Activated CD4-positive, alpha-beta T cell treated with anti-CD3 and anti-CD28 coated beads, Interleukin-2, Interleukin-4, amounts not matched to agents 100 ng/mL and 50 ng/mL, durations not matched to agents 16 hours and 8 hours (primary cell): ENCODE measurements at regions not wholly inside any gene's neighbourhood (a gene's known extent, or its start where the extent isn't known, plus 50 kb on each side); places are given as distances from the start of the nearest gene placed in this dataset.

Source experiments
- DNase-seq: peaks from one replicate; pipeline ENCODE4 v3.0.0-alpha.2; 2020; ENCODE audit warnings: low spot score

DNA sequence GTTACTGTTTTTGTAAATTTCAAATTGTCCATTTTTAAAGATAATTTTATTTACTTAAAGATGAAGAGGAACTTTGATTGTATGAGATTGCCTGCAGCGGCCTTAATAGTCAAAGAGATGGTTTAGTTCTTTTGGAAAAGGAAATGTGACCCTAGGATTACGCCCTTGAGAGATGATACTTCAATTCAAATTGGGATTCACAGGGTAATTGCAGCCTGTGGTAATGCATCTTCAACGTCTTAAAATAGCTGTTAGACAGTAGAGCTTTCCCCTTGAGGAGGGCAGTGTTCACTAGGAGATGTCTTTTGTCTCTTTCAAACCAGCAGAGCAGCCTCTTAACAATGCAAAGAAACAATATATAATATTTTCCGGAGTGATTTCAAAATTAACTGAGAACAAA, 127.1 kb downstream of the TAF11L14 start:
- DNase-seq, result no peak

DNA sequence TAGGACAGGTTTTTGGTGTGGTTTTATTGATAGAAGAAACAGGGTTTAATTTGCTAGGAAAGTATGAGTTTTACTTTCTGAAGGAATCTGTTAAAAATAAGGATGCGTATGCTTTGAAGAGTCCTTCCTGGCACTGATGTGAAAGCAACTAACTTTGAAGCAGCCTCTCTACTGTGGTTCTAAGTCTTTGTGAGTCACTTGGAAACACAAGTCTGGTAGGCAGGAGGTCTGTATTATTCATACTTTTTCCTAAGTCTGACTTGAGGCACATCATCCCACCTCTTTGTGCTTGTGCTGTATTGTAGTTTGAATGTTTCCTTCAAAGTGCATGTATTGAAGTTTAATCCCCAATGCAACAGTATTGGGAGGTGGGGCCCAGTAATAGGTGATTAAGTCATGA, 129.0 kb downstream of the TAF11L14 start:
- DNase-seq, result no peak

DNA sequence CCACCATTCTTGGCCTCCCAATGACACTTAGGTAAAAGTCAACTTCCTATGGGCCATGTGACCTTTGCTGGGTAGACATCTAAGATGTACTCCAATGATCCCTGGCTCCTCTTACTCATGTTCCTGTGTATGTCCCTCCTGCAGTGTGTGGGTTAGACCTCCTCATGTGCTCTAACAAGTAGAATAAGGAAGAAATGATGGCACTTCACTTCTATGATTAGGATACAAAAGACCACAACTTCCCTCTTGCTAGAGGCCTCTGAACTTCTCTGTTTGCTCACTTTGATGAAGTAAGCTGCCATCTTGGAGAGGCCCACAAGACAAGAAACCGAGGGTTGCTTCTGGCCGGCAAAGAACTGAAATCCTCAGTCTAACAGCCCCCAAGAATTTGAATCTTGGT, 131.8 kb downstream of the TAF11L14 start:
- DNase-seq, result no peak

DNA sequence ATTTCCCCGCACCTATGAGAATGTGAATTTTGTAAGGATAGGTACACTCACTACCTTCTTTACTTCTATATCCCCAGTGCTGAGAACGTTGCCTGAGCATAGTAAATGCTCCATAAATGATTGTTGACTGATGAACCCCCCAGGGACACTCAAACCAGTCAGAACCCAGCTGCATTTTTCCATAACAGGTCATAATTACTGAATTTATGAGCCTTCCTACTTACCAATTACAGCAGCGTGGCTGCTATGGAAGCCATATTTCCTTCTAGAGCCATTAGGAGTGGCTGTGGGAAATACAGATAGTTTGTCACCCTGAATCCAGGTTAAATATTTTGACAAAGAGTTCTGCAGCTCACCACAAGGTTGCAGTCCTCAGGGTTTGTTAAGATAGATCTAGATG, 135.0 kb downstream of the TAF11L14 start:
- no peak for DNase-seq

- no peak for DNase-seq
These were observed 138.0 kb downstream of the TAF11L14 start for GRCh38 chr5:17772232-17772631.

DNA sequence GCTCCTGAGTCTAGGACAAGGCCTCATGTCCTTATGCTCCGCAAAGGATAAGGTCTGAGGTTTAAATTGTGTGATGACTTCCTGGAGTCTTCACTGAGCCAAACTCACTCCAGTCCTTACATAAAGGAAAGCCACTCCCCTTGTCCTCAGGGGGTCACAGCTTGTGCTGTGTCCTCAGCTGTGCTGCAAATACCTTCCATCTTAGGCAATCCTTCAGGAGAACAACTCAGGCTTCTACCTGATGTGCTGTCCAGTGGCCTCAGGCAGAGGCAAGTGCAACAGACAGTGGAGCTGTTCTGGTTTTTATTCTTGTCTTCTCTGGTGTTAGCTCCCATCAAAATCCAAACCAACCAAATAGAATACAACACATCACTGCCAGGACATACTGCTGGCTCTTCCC, 151.5 kb downstream of the TAF11L14 start:
- no peak for DNase-seq

- no peak for DNase-seq
These were observed 154.1 kb downstream of the TAF11L14 start for GRCh38 chr5:17788351-17788750.

- DNase-seq, result no peak
These were observed 159.9 kb downstream of the TAF11L14 start for GRCh38 chr5:17794201-17794600.

- DNase-seq, result no peak
These were observed 160.6 kb downstream of the TAF11L14 start for GRCh38 chr5:17794815-17795214.

DNA sequence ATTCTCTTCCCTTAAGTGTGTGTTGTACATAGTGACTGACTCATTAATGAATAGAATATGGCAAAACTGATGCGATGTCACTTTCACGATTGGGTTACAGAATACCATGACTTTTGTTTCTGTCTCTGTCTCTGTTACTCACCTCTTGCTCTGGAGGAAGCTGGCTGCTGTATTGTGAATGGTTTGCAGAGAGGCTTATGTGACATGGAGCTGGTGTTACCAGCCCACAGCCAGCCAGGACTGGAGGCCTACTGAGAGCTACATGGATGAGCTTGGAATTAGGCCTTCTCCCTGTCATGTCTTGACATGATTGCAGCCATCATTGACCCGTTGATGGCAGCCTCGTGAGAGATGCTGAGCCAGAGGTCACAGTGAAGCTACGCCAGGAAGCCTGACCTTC, 161.9 kb downstream of the TAF11L14 start:
- no peak for DNase-seq

DNA sequence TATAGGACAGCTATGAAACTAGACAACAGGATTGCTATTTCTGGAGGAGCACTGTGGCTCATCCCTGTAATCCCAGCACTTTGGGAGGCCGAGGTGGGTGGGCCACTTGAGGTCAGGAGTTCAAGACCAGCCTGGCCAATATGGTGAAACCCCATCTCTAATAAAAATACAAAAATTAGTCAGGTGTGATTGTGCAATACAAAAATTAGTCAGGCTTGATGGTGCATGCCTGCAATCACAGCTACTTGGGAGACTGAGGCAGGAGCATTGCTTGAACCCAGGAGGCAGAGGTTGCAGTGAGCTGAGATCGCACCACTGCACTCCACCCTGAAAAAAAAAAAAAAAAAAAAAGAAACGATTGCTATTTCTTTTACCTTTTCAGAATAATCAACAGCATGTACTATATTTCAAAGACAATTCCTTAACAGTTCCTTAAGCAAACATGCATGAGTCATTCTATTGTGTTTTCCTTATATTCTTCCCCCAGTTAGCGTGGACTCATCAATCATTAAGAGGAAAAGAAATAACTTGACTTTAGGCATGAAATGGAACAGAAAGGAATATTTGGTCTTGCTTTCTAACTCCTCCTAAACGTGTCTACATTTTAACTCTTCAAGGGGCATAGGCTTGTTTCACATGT, 162.6 kb downstream of the TAF11L14 start:
- DNase-seq, result no peak

DNA sequence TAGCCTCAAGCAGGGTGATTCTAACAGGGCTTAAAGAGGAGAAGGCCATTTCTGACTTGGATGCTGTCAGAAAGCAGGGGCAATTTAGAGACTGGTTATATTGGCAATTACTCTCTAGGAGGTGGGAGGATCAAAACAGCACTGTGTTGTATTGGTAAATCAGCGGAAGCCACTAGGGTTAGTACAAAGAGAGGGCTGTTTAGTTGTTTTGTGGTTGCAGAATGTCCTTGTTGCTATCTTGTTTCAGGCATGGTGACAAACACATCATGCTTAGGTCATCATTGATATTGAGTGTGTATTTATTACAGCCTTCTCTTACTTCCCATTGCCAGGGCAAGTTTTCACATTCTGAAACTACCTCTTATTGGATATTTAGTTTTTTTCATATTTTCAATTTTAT, 165.3 kb downstream of the TAF11L14 start:
- DNase-seq, result no peak

DNA sequence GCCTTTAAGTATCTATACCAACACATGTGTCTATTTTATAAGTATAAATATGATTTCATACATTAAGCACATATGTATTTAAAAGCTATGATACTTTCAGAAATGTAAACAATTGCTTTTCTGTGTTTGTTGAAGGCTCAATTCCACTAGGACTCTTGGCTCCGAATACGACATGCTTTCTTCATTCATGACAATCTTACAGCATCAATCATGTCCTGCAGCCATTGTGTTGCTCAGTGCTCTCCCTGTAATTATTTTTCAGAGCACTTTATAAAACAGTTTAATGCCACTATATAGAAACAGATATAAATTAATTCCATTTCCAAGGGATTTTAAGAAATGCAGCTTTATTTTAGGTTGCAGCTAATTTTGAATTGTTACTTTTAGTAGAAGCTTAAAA, 167.3 kb downstream of the TAF11L14 start:
- no peak for DNase-seq

- DNase-seq, result no peak
These were observed 168.0 kb downstream of the TAF11L14 start for GRCh38 chr5:17802256-17802655.

DNA sequence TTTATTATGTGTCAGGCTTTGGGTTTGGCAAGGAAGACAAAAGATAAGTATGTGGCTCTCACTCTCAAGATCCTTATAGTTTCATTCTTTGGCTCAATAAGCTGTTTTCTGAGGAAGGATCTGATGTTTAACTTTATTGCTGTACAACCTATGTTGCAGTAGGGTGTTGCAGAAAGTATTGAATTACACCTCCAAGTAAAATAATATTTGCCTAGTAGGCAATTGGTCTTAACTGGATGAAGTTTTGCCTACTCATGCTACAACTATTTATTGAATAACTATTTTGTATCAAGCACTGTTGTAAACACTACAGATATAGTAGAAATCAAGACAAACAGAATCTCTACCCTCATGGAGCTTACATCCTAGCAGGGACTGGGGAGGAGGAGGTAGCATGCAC, 169.7 kb downstream of the TAF11L14 start:
- DNase-seq, result no peak

DNA sequence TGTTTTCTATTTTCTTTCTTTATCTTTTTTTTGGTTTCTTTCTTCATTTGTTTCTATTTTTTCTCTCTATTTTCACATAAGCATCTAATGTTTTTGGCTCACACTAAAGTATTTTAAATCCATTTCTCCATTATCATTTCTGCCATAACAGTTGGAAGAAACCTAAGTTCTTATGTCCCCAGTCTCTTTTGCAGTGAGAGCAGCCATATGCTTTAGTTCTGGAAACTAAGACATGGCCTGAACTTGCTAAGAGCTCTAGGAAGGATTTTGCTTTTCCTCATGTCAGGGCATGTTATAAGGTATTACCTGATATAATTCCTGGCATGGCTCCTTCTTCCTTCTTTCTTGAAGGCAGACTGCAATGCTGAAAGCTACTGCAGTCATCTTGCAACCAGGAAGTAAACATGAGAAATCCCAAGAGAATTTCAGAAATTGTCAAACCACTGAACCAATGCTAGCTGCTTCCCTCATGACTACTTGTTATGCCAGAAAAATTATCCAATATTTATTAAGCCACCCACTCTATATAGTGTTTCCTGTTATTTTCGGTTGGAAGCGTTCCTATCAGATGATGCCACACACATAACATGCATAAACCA, 171.1 kb downstream of the TAF11L14 start:
- DNase-seq, result no peak

DNA sequence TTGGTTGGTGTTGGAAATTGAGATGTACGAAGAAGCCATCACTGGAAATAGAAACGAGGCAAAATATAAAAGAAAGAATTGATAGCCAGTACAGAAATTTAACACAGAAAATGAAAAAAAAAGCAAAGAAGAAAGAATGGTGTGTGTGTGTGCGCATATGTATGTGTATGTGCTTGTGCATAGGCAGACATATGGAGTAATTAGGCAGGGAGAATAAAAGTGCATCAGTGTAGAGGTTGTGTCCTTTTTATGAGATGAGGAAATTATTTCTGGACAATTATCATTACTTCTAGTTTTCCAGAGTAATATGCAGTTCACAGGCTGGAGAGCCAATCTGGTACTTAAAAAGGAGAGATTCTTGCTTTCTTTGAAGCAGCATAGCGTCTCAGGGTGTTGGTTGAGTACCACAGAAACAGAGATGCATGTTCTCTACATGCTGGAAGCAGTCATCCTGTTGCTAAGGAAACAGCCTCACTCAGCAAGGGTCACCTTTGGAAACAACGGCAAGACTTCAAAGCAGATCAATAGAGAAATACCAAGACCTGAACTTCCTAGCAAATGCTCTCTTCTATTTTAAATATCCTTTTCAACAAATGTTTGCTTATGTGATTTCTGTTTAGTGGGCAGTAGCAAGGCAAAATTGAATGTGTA, 172.7 kb downstream of the TAF11L14 start:
- DNase-seq, result no peak

DNA sequence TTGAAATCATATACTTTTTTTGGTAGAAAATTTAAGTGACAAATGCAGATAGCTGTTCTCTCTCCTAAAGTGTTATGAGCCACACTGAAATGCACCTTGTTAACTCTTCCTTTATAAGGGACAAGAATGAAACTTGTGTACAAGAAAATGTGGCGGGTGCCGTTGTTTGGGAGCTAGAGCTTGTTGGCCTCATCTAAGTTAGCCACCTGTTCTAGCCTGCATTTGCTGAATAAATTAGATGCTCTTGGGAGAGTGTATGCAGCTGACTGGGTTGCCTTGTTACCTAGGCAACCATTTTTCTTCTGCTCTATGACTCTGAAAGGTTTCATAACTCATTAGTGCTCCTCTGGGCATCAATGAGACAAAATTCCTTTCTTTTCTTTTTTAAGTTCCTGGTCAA, 174.3 kb downstream of the TAF11L14 start:
- DNase-seq, result no peak

DNA sequence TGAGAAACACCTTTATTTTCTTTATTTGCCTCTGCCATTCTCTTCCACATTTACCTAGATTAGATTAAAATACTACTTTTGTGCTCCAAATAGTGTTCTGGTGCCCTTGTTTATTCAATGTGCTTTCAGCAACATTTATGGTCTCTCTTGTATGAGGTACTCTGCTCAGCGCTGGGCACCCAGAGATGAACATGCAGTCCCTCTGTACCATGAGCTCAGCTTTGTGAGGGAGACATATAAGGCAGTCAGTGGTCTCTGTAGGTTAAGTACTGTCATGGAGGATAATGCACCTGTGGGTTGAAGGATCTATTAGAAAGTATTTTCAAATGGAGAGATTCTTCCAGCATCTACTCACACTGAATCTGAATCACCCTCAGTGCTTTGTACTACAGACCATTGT, 176.5 kb downstream of the TAF11L14 start:
- DNase-seq, result no peak

- DNase-seq, result no peak
These were observed 179.0 kb downstream of the TAF11L14 start for GRCh38 chr5:17813214-17813613.

DNA sequence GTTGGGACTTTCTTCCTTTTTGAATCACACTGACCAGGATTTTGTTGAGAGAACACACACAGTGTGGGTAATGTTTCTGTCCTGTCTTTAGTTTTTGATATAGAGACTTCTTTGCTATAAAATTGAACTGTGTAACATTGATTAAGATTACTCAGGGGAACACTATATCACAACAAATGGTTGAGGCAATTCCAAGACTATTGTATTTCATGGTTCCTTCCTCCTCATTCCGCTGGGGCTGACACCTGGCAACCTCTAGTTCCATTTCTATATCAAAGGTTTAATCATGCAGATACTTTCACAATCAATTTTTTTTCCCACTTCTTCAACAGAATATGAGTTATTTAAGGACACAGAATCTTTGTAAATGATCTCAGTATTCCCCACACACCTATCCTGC, 182.2 kb downstream of the TAF11L14 start:
- DNase-seq, result no peak

DNA sequence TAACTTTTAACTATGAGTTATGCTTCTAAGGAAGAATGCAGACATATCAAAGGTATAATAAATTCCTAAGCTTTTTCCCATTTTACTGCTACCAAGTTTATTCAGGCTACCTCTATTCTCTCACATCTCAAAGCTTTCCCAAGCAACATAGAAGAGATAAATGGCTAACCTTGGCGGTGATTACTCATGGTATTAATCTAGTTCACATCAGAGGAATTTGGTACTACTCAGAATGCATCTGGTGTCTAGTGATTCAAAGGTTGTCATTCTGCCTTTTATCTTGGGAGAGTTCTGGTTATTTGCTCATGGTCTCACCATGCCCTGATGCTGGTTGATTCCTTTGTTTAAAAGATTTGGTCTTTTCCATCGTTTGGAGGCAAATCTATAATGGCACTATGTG, 182.7 kb downstream of the TAF11L14 start:
- DNase-seq, result no peak

GRCh38 chr5:17817990-17818389, 183.7 kb downstream of the TAF11L14 start:
- no peak for DNase-seq

DNA sequence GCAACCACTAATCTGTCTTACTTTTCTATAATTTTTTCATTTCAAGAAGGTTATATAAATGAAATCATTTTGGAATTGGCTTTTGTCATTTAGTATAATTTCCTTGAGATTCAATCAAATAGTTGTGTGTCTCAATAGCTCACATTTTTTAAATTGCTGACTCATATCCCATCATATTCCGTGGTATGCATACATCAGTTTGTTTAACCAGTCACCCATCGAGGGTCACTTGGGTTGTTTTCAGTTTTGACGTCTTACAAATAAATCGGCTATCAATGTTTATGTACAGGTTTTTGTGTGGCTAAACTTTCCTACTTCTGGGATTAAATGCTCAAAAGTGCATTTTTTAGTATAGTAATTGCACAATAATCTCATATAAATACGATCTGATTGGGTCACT, 185.5 kb downstream of the TAF11L14 start:
- no peak for DNase-seq
